MM.1S (cell line): ENCODE measurements at regions not wholly inside any gene's neighbourhood (a gene's known extent, or its start where the extent isn't known, plus 50 kb on each side); places are given as distances from the start of the nearest gene placed in this dataset.

ENCODE experiments used
- DNase-seq: peaks from one replicate; pipeline ENCODE4 v3.0.0-alpha.2; 2015
- H2AFZ ChIP-seq: fragments of 300-600 bp; sonication (generic); 2 replicates; pipeline ENCODE4 v1.6.0; 2016; ENCODE audit warnings: antibody characterized with exemption, low read length
- H3F3A ChIP-seq: fragments of 300-600 bp; sonication (generic); 2 replicates; pipeline ENCODE4 v1.6.1; 2016; ENCODE audit warnings: mild to moderate bottlenecking, antibody characterized with exemption, low read length, moderate library complexity, mixed read lengths; ENCODE audit not compliant: insufficient read depth
- H3K27ac ChIP-seq: fragments of 300-600 bp; sonication (generic); 2 replicates; pipeline ENCODE4 v1.5.1; 2016; ENCODE audit warnings: mild to moderate bottlenecking, low read length
- H3K27me3 ChIP-seq: fragments of 300-600 bp; sonication (generic); replicated peaks from 2 replicates; pipeline ENCODE4 v1.6.0; 2016; ENCODE audit warnings: low read length; ENCODE audit not compliant: insufficient read depth
- H3K36me3 ChIP-seq: fragments of 300-600 bp; sonication (generic); replicated peaks from 2 replicates; pipeline ENCODE4 v1.6.1; 2016; ENCODE audit warnings: mild to moderate bottlenecking, low read length, mixed read lengths; ENCODE audit not compliant: insufficient read depth
- H3K4me1 ChIP-seq: fragments of 300-600 bp; sonication (generic); 2 replicates; pipeline ENCODE4 v1.6.1; 2016; ENCODE audit warnings: low read length, mixed read lengths
- H3K4me2 ChIP-seq: fragments of 300-600 bp; sonication (generic); 2 replicates; pipeline ENCODE4 v1.6.0; 2016; ENCODE audit warnings: low read depth, low read length
- H3K4me3 ChIP-seq: fragments of 300-600 bp; sonication (generic); 2 replicates; pipeline ENCODE4 v1.5.1; 2016; ENCODE audit warnings: low read length, mixed read lengths
- H3K79me2 ChIP-seq: fragments of 300-600 bp; sonication (generic); 2 replicates; pipeline ENCODE4 v1.6.1; 2016; ENCODE audit warnings: mixed run types, low read length, mixed read lengths
- H3K9ac ChIP-seq: fragments of 300-600 bp; sonication (generic); 2 replicates; pipeline ENCODE4 v1.6.1; 2016; ENCODE audit warnings: low read length, mixed read lengths
- H3K9me2 ChIP-seq: fragments of 300-600 bp; sonication (generic); replicated peaks from 2 replicates; pipeline ENCODE4 v1.6.1; 2016; ENCODE audit warnings: mild to moderate bottlenecking, low read length, mixed read lengths; ENCODE audit not compliant: insufficient read depth
- H3K9me3 ChIP-seq: fragments of 300-600 bp; sonication (generic); replicated peaks from 2 replicates; pipeline ENCODE4 v1.6.1; 2016; ENCODE audit warnings: mild to moderate bottlenecking, low read length, mixed read lengths; ENCODE audit not compliant: insufficient read depth
- H4K20me1 ChIP-seq: fragments of 300-600 bp; sonication (generic); 2 replicates; pipeline ENCODE4 v1.6.1; 2016; ENCODE audit warnings: mild to moderate bottlenecking, low read length, moderate library complexity, mixed read lengths; ENCODE audit not compliant: insufficient read depth
- EZH2 ChIP-seq: fragments of 300-600 bp; sonication (generic); optimal IDR thresholded peaks from 2 replicates; pipeline ENCODE3; 2017; ENCODE audit warnings: low read depth, mild to moderate bottlenecking, antibody characterized with exemption, low read length, mixed read lengths
- EZH2phosphoT487 ChIP-seq: fragments of 300-600 bp; sonication (generic); IDR thresholded peaks from 2 replicates; pipeline ENCODE4 v1.6.1; 2018; ENCODE audit warnings: antibody characterized with exemption, low read length
- TF ChIP-seq, protein P1 (sequence below): fragments of 300-600 bp; sonication (generic); IDR thresholded peaks from 2 replicates; pipeline ENCODE4 v1.5.1; 2016; ENCODE audit warnings: antibody characterized with exemption, low read length, mixed read lengths

DNA sequence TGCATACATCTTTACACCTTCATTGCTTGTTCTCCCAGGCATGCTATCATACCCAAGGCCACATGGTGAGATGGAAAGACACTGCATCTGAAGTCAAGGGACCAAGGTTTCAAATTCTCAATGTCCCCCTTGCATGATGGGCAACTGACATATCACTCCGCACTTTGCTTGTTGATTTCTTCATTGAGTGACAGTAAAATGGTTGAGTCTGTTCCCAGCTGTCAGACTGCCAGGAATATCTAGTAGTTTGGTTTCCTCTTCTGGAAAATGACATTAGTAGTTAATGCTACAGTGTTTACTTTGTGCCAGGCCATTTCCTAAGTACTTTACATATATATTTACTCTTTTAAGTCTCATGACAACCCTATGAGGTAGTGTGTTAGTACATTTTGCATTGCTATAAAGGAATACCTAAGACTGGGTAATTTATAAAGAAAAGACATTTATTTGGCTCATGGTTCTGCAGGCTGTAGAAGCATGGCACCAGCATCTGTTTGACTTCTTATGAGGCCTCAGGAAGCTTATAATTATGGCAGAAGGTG lies 114.4 kb downstream of the PCSK1 start:
- H2AFZ ChIP-seq: no peak overlapping the region
- no peak for TF ChIP-seq EZH2
- TF ChIP-seq, protein P1, sequence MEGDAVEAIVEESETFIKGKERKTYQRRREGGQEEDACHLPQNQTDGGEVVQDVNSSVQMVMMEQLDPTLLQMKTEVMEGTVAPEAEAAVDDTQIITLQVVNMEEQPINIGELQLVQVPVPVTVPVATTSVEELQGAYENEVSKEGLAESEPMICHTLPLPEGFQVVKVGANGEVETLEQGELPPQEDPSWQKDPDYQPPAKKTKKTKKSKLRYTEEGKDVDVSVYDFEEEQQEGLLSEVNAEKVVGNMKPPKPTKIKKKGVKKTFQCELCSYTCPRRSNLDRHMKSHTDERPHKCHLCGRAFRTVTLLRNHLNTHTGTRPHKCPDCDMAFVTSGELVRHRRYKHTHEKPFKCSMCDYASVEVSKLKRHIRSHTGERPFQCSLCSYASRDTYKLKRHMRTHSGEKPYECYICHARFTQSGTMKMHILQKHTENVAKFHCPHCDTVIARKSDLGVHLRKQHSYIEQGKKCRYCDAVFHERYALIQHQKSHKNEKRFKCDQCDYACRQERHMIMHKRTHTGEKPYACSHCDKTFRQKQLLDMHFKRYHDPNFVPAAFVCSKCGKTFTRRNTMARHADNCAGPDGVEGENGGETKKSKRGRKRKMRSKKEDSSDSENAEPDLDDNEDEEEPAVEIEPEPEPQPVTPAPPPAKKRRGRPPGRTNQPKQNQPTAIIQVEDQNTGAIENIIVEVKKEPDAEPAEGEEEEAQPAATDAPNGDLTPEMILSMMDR: no peak
- TF ChIP-seq EZH2phosphoT487: no peak
- no peaks in the 10 kb centered on the region for H3K27me3 ChIP-seq
- H3K27ac ChIP-seq: no peak overlapping the region
- H3K9me3 ChIP-seq: no peaks in the 10 kb centered on the region
- no peaks in the 10 kb centered on the region for H3K9me2 ChIP-seq
- H3K9ac ChIP-seq: no peak overlapping the region
- H3K79me2 ChIP-seq: no peaks in the 10 kb centered on the region
- H3K4me3 ChIP-seq: no peak overlapping the region
- no peak overlapping the region for H3K4me2 ChIP-seq
- DNase-seq: no peak
- H4K20me1 ChIP-seq: no peaks in the 10 kb centered on the region
- H3K36me3 ChIP-seq: no peaks in the 10 kb centered on the region
- H3K4me1 ChIP-seq: peaks cover 41% of the 10 kb centered on the region
- H3F3A ChIP-seq: peaks cover 18% of the 10 kb centered on the region

DNA sequence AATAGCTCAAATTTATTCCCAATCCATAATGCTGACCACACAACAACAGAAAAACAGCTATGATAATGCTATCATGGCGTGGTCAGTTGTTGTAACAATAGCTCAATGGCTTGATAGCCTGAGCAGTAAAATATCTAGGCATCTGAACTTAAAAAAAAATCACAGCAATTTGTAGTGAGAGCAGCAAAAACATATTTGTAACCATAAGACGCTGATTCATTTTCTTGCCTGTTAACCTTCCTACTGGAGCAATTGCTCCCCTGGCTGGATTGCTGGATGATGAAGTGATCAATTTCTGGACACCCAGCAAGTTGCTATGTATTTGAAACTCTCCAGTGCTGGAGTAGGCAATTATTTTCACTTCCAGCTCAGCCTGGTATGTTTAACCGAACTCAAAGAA lies 115.1 kb downstream of the PCSK1 start:
- Histone ChIP-seq H3K9me3 (no peaks in the 10 kb centered on the region), H3K27ac (no peak overlapping the region), H3K4me3 (no peak overlapping the region), H3F3A (peaks cover 18% of the 10 kb centered on the region), H3K27me3 (no peaks in the 10 kb centered on the region), H3K79me2 (no peaks in the 10 kb centered on the region), H3K4me1 (peaks cover 41% of the 10 kb centered on the region), H3K4me2 (no peak overlapping the region), H3K9ac (no peak overlapping the region), H4K20me1 (no peaks in the 10 kb centered on the region), H2AFZ (no peak overlapping the region), H3K9me2 (no peaks in the 10 kb centered on the region), H3K36me3 (no peaks in the 10 kb centered on the region)
- DNase-seq: no peak
- TF ChIP-seq EZH2phosphoT487 (no peak), EZH2 (no peak)
- TF ChIP-seq, protein P1: no peak

DNA sequence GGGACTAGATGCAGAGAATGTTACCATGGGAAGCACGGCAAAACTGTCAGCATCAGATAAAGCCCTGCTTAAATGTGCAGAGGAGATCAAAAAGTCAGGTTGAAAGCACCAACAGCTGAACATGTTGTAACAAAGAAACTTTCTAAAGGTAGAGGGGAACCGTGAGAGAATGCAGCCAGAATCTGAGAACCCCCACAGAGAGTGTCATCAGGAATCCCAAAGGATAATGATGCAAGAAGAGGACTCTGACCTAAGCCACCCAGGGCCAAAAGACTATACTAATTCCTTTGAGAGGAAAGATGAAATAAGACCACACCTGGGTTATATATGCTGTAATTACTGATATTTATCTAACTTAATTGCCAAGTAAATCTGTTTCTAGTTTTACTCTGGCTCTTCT lies 116.6 kb downstream of the PCSK1 start:
- no peaks in the 10 kb centered on the region for H3K79me2 ChIP-seq
- no peaks in the 10 kb centered on the region for H3K9me3 ChIP-seq
- no peaks in the 10 kb centered on the region for H3K36me3 ChIP-seq
- H3K27me3 ChIP-seq: no peaks in the 10 kb centered on the region
- peaks cover 51% of the 10 kb centered on the region for H3K4me1 ChIP-seq
- no peak for TF ChIP-seq EZH2phosphoT487
- TF ChIP-seq, protein P1: no peak
- TF ChIP-seq EZH2: no peak
- peak overlapping the region; percentile 44; the same call in 1 of the 2 replicates for H3K27ac ChIP-seq
- H3K4me2 ChIP-seq: no peak overlapping the region
- no peaks in the 10 kb centered on the region for H4K20me1 ChIP-seq
- H3K4me3 ChIP-seq: no peak overlapping the region
- H3F3A ChIP-seq: peaks cover 18% of the 10 kb centered on the region
- no peak overlapping the region for H3K9ac ChIP-seq
- H3K9me2 ChIP-seq: no peaks in the 10 kb centered on the region
- H2AFZ ChIP-seq: no peak overlapping the region
- DNase-seq: no peak
